ENCODE measurements at regions not wholly inside any gene's neighbourhood (a gene's known extent, or its start where the extent isn't known, plus 50 kb on each side); places are given as distances from the start of the nearest gene placed in this dataset.
"Not testable (repeated sequence)": the region's sequence is repeated elsewhere in the genome, so short reads cannot be mapped to it uniquely, and the experiment has no call there.

DNA sequence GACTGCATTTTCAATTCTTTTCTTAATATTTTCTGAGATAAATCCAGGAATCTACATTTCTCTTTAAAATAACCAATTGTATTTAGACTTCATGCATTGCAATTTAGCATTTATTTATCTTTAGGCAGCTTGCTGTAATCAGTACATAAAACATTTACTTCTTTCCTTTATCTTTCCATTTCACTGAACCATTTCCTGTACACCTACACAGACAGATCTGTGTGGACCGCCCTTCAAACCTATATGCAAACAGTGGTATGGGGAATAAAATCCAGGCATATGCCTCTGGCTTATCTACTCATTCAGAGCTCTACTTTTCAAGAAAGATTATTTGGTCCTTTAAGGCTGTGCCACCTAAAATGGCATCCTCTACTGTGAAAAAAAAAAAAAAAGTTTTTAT lies 640.0 kb downstream of the MAT2B start:
- DNase-seq = no peak

DNA sequence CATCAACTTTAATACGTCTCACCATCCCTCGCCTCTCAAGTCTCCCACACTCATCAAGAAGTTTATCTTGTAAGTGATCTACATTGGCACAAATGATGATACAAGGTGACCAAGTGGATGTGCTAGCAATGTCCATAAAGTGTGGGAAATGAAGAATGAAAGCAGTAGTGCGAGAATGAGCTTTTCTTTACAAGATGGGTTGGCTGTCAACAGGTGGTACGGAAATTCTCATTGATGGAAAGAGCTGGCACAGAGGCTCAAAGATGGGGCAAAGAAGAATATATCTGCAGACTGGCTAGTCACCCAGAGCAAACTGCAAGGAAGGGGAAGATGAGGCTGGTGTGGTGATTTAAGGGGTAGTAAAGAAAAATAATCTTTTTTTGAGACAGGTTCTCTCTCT lies 640.8 kb downstream of the MAT2B start:
- no peak for DNase-seq

DNA sequence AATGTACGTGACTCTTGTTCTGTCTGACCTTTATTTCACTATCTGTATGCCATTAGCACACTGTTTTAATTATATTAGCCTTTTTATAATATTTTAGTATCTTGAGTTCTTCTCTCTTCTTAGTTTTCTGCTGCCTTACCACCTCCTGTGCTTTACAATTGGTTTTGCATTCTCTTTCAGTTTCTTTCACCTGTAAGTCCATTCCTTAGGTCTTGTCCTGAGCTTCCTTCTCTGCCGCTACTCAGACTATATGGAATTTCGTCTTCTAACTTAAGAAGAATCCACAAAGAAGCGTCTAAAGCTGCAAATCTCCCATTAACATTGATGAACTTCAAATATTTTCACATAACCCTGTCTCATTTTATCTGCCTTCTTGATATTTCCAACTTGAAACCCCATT lies 642.9 kb downstream of the MAT2B start:
- no peak for DNase-seq

DNA sequence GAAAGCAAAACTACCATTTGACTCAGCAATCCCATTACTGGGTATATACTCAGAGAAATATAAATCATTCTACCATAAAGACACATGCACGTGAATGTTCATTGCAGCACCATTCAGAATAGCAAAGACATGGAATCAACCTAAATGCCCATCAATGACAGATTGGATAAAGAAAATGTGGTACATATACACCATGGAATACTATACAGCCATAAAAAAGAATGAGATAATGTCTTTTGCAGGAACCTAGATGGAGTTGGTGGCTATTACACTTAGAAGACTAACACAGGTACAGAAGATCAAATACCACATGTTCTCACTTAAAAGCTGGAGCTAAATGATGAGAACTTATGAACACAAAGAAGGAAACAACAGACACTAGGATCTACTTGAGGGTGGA lies 647.1 kb downstream of the MAT2B start:
- DNase-seq = not testable (repeated sequence)

DNA sequence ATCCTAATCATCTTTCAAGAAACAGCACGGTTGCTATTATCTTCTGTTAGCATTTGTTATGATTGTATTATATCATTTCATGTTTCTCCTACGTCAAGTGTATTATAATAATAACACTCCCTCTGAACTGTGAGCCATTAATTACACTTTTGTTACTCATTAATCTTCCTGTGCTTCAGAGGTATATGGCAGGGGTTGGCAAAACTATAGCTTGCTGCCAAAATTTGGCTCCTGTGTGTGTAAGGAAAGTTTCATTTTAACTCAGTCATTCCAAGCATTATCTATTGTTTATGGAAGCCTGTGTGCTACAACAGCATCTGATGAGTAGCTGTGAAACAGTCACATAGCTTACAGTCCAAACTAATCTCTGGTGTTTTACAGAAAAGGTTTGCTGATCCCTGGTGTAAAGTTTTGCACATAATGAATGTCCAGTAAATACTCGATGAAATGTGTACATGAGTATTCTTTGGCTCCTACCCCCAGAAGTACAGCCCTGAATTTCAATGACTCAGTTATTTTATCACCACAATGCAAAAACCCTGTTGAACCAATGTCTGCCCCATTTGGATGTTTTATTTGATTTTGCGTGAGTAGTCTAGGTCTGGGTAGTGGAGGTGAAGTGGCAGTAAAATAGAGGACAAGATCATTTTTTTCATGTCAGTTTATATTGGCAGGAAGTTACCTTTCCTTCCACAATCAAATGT lies 648.2 kb downstream of the MAT2B start:
- DNase-seq = no peak

DNA sequence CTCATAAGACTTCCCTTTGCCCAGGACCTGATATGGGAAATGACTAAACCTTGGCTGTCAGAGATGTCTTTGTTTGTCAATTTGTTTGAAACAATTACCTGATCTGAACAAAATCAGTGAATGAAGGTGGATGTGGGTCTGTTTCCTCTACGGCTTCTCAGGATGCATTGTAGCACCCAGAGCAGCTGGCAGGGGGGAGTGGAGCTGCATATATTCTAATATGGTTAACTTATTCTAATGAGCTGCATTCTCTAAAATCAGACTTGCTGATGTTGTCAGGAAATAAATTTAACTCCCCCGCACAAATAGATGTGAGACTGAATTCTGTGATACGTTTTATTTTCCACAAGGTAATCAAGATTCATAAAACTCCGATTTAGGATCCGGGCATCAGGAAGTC lies 665.4 kb downstream of the MAT2B start:
- no peak for DNase-seq

DNA sequence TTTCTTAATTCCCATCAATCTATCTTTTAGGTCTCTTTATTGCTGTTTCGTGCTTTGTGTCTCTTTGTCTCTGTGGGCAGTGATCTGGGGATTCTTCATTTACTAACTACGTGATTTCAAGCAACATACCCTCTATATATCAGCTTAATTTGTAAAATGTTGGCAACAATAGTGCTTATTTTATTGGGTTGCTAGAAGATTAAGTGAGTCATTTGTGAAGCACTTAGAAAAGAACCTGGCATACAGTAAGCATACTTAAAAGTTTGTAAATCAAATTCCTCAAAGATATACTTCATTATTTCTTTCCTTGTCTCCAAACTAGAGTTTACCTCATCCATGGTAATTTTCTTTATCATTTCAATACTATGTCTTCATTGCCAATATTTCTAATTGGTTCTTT lies 669.7 kb downstream of the MAT2B start:
- no peak for DNase-seq

DNA sequence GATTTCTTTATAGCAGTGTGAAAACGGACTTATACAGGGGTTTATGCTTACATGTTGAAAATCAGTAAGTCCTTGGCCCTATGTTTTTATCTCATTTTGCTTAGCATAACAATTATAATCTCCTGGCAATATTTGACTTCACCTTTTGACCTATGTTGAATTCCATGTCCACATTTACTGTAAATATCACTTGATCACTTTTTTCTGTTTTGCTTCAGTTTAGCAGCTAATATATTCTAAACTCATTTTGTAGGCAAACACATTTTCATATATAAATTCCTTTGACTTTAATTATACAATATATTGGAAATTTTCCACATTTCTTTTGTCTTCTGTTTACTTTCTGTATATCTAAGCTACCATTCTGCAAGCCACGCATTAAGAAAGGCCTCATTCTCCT lies 674.0 kb downstream of the MAT2B start:
- no peak for DNase-seq

DNA sequence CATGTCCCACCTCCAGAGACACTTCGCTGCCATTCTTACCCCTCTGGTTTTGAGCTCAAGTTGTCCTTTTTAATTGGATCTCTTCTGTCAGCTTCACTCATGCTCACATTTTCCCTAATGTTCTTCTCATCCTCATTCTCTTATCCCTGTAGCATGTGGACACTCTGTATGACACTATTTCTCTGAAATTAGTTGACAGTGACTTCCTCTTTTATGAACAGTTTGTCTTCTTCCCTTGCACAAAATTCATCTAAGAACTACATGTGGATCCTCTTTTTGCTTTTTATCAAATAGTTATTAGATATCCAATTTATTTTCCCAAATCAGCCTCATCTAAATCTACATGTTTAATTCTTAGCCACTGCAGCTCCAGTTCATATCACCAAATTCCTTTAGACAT lies 676.2 kb downstream of the MAT2B start:
- DNase-seq = no peak

DNA sequence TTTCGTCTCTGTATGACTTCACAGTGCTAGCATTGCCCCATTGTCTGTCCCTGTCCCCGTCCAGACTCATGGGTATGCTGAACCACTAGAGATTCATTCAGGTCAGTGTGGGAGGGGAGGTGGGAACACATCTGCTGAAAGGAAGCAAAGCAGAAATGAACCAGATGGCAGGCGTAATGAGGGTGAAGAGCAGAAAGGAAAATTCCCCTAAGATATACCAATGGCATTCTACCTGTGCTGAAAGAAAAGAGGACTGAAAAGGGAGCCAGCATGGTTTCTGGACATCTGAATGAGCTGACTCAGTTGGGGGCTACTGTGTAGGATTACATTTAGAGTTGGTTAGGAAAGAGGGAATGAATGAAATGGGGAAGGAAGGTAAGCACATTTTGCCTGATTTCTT lies 678.7 kb downstream of the MAT2B start:
- DNase-seq = no peak

DNA sequence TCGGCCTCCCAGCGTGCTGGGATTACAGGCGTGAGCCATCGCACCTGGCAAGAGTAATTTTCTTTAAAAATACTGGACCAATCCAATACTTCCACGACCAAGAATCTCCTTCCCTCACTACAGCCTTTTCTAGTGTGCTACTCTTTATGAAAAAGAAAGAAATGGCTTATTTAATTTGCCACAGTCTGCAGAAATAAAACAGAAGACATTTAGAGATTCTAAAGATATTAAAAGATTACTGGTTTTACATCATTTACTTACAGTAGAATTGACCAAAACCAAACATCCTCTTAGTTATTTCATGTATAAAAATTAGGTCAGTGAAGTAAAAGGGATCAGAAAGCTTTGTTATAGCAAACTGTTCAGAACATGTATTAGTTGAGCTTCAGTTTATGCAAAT lies 679.6 kb downstream of the MAT2B start:
- no peak for DNase-seq

DNA sequence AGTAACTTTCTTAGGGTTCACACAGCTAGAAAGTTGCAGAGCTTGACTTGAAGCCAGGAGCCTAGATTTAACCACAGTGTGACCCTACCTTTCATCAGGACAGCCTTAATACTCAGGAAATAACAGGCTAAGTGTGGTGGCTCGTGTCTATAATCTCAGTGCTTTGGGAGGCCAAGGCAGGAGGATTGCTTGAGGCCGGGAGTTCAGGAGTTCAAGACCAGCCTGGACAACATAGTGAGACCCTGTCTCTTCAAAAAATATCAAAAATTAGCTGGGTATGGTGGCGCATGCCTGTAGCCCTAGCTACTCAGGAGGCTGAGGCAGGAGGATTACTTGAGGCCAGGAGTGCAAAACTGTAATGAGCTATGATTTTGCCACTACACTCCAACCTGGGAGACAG lies 681.1 kb downstream of the MAT2B start:
- DNase-seq = no peak

DNA sequence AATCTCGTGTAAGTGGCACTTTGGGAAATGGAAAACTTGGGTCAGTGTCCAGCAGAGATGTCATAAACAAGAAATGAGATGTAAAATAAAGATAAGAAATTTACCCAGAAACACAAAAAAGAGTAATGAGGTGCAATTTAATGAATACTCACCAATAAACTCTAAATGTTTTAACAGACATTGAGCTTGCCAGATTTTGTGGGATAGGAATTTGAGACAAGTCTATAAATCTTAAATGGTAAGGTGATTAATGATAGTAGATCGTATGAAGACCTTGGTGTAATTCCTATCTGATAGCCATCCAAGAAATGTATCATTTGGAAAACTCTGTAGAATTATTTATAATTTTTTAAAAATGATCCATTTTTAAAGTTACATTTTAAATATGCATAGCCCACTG lies 682.4 kb downstream of the MAT2B start:
- no peak for DNase-seq

DNA sequence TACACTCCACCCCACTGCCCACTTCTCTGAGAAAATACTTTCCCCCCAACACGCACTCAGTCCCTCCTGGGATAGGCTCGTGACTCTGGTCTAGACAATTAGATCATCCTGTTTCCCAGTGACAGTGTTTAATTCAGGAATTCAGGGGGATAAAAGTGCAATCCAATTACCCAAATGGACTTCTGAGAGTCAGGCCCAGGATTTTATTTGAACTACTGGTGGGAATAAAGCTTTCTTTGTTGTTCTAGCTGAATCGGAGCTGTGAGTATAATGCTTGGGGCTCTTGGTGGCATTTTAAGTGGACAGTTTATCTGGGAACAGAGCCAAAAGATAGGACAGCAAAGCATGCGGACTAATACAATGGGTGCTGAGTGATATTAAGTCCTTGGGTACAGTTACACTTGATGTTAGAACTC lies 683.3 kb downstream of the MAT2B start:
- DNase-seq = no peak

DNA sequence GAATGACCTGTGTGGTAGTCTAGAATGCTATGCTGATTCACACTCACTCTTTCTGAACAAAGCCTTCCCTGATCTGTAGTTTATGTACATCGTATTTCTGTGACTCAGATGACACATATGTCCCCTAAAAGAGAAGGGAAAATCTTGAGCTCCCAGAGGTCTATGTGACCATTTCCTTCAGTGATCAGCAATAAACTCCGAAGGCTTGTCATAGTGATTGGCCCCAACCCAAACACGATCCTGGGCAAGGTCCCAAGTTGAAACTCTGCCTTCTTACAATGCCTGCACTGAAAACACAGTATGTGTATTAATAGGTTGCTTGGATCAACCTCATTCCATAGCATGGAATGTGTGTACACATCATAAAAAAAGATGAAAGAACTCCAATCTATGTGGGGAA lies 685.8 kb downstream of the MAT2B start:
- no peak for DNase-seq

DNA sequence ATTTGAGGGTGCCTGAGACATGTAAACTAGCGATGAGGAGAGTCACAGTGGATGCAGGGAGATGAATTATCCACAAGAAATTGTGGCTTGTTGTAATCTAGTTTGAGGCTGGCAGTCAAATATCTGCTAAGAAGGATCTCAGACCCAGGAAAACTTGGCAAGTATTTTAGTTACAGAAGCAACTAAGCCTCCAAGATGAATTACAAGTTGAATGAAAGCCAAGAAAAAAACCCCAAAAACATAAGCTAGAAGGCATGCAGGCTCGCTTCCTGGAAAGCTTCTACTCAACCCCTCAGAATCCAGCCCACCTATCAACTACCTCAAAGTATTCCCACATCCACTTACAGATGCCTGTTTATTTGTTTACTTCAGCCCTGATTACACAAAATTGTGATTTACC lies 696.9 kb downstream of the MAT2B start:
- DNase-seq = no peak

DNA sequence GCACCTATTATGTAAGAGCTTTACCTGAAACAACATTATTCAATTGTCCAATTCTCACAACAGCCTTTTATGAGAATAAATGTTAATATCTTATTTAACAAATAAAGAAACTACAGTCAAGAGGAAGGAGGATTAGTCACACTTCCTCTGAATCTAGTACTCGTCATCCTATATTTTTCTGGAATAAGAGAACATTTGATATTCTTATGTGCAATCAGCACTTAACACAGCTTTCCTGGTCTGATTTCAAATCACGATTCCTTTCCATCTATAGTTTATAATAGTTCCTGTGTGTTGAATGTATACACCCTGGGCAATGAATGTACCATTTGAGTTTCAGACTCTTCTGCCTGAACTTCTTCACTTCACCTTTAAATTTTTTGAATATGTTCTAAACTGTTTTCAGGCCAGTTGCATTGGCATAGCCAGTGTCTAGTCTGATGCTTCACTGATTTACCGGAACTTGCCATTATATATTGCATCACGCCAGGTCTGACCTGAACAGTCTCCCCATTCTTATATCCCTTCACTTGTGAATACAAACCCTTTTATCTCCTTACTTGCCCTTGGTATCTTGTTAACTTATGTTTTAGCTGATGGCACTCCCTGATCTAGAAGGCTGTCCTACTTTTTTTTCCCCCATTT lies 698.3 kb downstream of the MAT2B start:
- DNase-seq = no peak

DNA sequence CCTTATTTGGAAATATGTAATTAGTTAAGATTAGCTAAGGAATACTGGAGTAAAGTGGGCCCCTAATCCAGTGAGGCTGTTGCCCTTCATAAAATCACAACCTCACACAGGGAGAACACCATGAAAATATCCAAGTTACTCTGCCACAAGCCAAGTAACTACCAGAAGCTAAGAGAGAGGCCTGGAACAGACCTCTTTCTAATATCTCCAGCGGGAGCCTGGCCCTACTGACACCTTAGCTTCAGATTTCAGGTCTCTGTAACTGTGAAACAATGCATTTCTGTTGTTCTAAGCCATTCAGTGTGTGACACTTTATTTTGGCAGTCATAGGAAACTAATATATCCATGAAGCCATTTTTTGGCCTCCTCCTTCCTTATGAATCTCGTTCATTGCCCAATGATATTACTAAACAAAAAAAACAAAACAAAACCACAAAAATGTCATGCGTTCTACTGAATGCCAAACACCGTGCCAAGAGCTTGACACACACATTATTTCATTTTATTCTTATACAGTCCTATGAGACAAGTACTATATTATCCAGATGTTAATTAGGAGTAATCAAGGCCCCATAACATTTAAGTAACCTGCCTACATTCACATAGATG lies 699.0 kb downstream of the MAT2B start:
- no peak for DNase-seq

DNA sequence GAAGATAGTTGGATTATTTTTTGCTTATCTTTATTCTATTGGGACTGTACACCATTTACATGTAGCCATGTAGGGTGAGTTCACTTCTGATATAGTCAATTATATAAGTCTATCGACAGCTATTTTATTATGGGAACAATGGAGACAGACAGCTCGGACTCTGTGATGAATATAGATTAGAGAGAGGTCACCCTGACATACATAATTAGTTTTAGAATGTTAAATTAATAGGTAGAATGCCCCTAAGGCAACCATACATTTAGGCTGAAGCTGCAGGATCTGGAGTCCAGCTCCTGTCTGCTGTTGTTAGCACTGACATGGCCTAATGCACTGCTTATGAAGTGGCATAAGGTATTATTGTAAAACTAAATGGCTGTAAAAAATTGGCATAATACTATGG lies 700.8 kb downstream of the MAT2B start:
- DNase-seq = no peak

DNA sequence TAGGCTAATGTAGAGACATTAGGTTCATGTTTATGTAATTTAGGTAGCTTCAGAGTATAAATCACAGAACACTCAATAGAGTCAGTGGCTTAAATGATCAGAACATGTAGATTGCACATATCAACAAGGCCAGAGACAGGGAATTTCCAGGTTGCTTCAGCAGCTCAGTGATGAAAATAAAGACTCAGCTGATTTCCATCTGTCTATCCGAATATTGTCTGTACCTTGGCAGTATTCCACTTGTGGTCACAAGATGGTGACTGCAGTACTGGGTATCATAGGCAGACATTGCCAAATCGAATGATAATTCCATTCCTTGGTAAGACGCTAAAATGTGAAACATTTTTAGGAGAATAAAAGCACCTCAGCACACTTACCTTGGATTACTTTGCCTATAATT lies 702.2 kb downstream of the MAT2B start:
- DNase-seq = no peak

DNA sequence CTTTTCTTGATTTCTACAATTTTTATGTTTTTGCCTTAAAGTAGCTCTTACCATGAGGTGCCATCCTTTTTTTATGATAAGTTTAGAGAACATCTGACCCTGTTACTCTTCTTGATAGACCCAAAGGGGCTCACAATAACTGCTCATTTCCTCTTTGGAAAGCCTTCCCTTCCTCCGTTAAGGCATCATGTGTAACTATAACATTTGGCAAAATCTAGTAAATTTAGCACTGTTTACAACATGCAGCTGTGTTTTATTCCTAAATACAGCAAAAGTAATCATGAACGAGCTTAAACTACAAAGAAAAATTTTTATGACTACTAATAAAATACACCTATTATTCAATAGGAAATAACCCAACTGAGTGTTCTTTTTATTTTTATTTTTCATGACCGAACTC lies 705.1 kb downstream of the MAT2B start:
- DNase-seq = no peak

DNA sequence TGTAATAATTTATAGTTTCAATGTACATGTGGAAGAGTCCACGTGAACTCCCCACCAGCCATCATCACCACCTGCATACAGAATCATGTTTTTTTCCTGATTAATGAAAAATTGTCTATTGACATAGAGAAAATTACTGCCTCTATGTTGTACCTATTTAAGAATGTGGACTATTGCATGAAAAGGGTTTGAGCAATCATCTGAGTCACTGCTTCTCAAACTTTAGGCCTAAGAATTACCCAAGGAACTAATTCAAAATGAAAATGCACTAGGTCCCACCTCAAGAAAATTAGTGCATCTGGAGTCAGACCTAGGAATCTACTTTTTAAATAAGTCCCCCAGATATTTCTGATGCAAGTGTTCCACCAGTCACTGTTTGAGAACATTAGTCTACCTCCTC lies 709.3 kb downstream of the MAT2B start:
- DNase-seq = no peak

DNA sequence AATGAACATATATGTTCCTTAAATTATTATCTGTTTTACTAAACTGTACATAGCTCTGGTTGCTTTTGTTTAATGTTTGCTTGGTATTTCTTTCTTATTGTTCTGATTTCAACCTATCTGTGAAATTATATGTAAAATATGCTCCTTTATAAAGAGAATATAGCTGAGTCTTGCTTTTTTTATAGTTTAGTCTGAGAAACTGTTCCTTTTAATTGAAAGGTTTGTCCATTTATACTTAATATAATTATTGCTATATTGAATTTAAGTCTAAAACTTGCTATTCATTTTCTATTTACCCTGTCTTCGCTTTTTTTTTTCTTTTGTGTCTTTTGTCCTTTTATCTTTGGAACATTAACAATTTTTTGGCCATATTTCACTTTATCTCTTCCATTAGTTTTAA lies 712.0 kb downstream of the MAT2B start:
- no peak for DNase-seq

DNA sequence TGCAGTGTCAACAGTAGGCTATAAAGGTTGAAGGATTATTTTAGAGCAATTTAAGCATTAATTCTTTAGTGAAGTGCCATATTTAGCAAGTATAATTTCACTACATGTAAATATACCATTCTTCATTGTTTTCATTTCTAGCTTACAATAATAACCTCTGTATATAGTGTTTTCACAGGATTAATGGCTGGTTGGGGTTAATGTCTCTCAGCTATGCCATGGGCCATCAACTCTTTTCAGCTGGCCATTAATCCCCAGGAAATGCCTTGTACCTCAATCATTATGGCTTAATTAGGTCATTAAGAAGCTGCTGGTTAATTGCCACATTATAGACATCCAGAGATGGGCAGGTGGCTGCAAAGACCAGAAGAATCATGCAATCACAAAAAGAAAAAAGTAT lies 715.1 kb downstream of the MAT2B start:
- no peak for DNase-seq

DNA sequence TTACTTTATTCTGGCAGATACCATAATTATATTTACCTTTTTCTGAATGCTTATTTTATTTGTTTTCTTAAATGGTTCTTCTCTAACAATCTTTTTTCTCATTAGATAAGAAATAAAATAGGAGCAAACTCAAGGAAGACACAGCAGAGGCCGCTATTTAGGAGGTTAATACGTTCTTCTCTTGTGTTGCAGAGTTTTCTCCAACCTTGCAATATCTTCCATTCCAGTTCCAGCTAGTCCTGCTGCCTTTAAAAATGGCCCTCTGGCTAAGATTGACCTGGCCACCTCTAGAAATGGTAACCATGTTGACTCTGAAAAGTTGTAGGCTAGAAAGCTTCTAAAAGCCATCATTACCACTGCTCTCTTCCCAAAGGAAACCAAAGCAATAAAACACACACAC lies 718.8 kb downstream of the MAT2B start:
- DNase-seq = no peak
